B cell (primary cell): ENCODE measurements at regions not wholly inside any gene's neighbourhood (a gene's known extent, or its start where the extent isn't known, plus 50 kb on each side); places are given as distances from the start of the nearest gene placed in this dataset.

ENCODE experiments used
- ATAC-seq: fragments of 200-7000 bp; cut with Tn5 transposase; one replicate; pipeline ENCODE4 v1.10.0; 2021; ENCODE audit warnings: low read depth, mild to moderate bottlenecking, moderate number of reproducible peaks, moderate library complexity
- CTCF ChIA-PET: fragments of 350-600 bp; sonication (Branson Sonifier 250); formaldehyde crosslinking; loops from one replicate; lab custom pipeline; 2021; ENCODE audit warnings: antibody characterized with exemption, inconsistent platforms; lab: Charles Lee
- POLR2A ChIA-PET: fragments of 350-600 bp; sonication (Branson Sonifier 250); formaldehyde crosslinking; loops from one replicate; lab custom pipeline; 2021; ENCODE audit warnings: antibody characterized with exemption; lab: Charles Lee
- DNase-seq: peaks from one replicate; pipeline ENCODE4 v3.0.0; 2013
- H2AFZ ChIP-seq: 2 replicates; pipeline ENCODE4 v1.6.1; 2012; ENCODE audit warnings: mild to moderate bottlenecking, low read depth, low read length; ENCODE audit not compliant: insufficient read depth, poor library complexity, severe bottlenecking
- H3K27ac ChIP-seq, 2 donors: 1 replicate in 1 of 2; 2 replicates in 1 of 2; pipeline ENCODE4 v1.5.1; 2012 to 2013; ENCODE audit warnings: low read length in 2 of 2, mild to moderate bottlenecking in 2 of 2, moderate library complexity in 1 of 2
- H3K27me3 ChIP-seq, 4 experiments: fragments of 200-600 bp in 1 of 4; sonication (generic) in 1 of 4; replicated peaks in 1 of 4; 1 replicate in 2 of 4; 2 replicates in 2 of 4; pipeline versions ENCODE4 v1.6.1 to v1.7.0; 2013 to 2016; ENCODE audit warnings: low read length in 3 of 4, mild to moderate bottlenecking in 2 of 4, mixed read lengths in 1 of 4, moderate library complexity in 1 of 4; ENCODE audit not compliant: insufficient read depth in 4 of 4, control insufficient read depth in 3 of 4; ENCODE audit errors: control extremely low read depth in 1 of 4
- H3K36me3 ChIP-seq, 2 experiments: replicated peaks in 1 of 2; 1 replicate in 1 of 2; 2 replicates in 1 of 2; pipeline versions ENCODE4 v1.6.1 to v1.7.1; 2013; ENCODE audit warnings: low read length in 1 of 2; ENCODE audit not compliant: insufficient read depth in 2 of 2, control insufficient read depth in 1 of 2; ENCODE audit errors: control extremely low read depth in 1 of 2, extremely low read depth in 1 of 2
- H3K4me1 ChIP-seq, 2 donors: fragments of 200-600 bp in 1 of 2; sonication (generic) in 1 of 2; 1 replicate in 1 of 2; 2 replicates in 1 of 2; pipeline versions ENCODE4 v1.5.1 to v1.6.1; 2013 to 2017; ENCODE audit warnings: low read length in 2 of 2; ENCODE audit not compliant: control insufficient read depth in 2 of 2, insufficient read depth in 2 of 2
- H3K4me2 ChIP-seq: replicated peaks from 2 replicates; pipeline ENCODE3; 2012; ENCODE audit warnings: mild to moderate bottlenecking, low read depth, low read length; ENCODE audit not compliant: poor library complexity, severe bottlenecking
- H3K4me3 ChIP-seq, 5 experiments: fragments of 200-600 bp in 1 of 5; sonication (generic) in 1 of 5; 1 replicate in 3 of 5; 2 replicates in 2 of 5; pipeline versions ENCODE4 v1.5.1 to v1.7.0; 2011 to 2016; ENCODE audit warnings: low read length in 4 of 5, mild to moderate bottlenecking in 4 of 5, low read depth in 2 of 5, control low read depth in 1 of 5, moderate library complexity in 1 of 5; ENCODE audit not compliant: insufficient read depth in 1 of 5; ENCODE audit errors: control extremely low read depth in 1 of 5, extremely low read depth in 1 of 5
- H3K79me2 ChIP-seq: fragments of 200-600 bp; sonication (generic); one replicate; pipeline ENCODE4 v1.6.0; 2016; ENCODE audit warnings: low read length; ENCODE audit not compliant: control insufficient read depth, insufficient read depth
- H3K9ac ChIP-seq: fragments of 200-600 bp; sonication (generic); 2 replicates; pipeline ENCODE4 v1.6.1; 2017; ENCODE audit warnings: mild to moderate bottlenecking, low read length, moderate library complexity
- H3K9me3 ChIP-seq, 3 donors: one replicate each; pipeline versions ENCODE4 v1.6.1 to v1.7.1; 2013; ENCODE audit warnings: low read length in 2 of 3; ENCODE audit not compliant: control insufficient read depth in 2 of 3, insufficient read depth in 1 of 3; ENCODE audit errors: control extremely low read depth in 1 of 3
- H4K20me1 ChIP-seq: 2 replicates; pipeline ENCODE4 v1.6.0; 2012; ENCODE audit warnings: mild to moderate bottlenecking, low read length; ENCODE audit not compliant: insufficient read depth, control insufficient read depth, poor library complexity, severe bottlenecking
- H3K27ac Mint-ChIP-seq: one replicate; pipeline ENCODE4 v1.8.0; 2021; ENCODE audit warnings: mixed read lengths
- H3K27me3 Mint-ChIP-seq: one replicate; pipeline ENCODE4 v1.8.0; 2021; ENCODE audit warnings: mixed read lengths
- H3K4me1 Mint-ChIP-seq: one replicate; pipeline ENCODE4 v1.8.0; 2021; ENCODE audit warnings: mixed read lengths
- H3K4me3 Mint-ChIP-seq: one replicate; pipeline ENCODE4 v1.8.0; 2021; ENCODE audit warnings: mixed read lengths
- H3K9me3 Mint-ChIP-seq: one replicate; pipeline ENCODE4 v1.8.0; 2022; ENCODE audit warnings: mixed read lengths; ENCODE audit not compliant: insufficient read depth
- EZH2 ChIP-seq: IDR thresholded peaks from 2 replicates; pipeline ENCODE4 v1.6.1; 2012; ENCODE audit warnings: borderline replicate concordance, low read depth, mild to moderate bottlenecking, moderate library complexity, low read length; ENCODE audit not compliant: insufficient read depth, poor library complexity, severe bottlenecking
- WGBS: methylation state at CpG from one replicate; pipeline ENCODE4 v1.1.5; 2013; ENCODE audit warnings: missing lambda C conversion rate; ENCODE audit not compliant: insufficient coverage; 5-methylcytosine and 5-hydroxymethylcytosine counted together
- intact Hi-C: fragments of 100-400 bp; cut with micrococcal nuclease; formaldehyde crosslinking; loops from one replicate; pipeline ENCODE4 v1.10.0; 2022
- TF ChIP-seq, protein P1 (sequence below): fragments of 200-600 bp; IDR thresholded peaks from one replicate; pipeline ENCODE4 v1.8.0; 2022; ENCODE audit warnings: antibody characterized with exemption, mild to moderate bottlenecking

DNA sequence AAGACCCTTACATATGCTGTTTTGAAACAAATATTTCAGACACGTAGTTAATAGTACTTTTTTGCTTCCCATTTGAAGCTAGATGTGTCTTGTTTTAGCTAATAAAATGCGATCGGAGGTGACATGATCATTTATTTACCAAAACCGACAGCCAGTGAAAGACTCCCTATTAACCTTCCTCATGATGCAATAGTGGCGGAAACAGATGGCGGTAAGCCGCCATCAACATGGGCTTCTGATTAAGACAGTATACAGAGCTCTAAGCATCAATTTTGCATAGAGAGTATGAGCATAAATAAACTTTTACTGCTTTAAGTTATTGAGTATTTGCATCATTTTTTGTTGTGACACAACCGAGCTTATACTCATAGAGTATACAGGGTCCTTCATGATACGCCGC lies 1282.4 kb upstream of the ADGRB3 start:
- no peak for TF ChIP-seq EZH2
- TF ChIP-seq, protein P1, sequence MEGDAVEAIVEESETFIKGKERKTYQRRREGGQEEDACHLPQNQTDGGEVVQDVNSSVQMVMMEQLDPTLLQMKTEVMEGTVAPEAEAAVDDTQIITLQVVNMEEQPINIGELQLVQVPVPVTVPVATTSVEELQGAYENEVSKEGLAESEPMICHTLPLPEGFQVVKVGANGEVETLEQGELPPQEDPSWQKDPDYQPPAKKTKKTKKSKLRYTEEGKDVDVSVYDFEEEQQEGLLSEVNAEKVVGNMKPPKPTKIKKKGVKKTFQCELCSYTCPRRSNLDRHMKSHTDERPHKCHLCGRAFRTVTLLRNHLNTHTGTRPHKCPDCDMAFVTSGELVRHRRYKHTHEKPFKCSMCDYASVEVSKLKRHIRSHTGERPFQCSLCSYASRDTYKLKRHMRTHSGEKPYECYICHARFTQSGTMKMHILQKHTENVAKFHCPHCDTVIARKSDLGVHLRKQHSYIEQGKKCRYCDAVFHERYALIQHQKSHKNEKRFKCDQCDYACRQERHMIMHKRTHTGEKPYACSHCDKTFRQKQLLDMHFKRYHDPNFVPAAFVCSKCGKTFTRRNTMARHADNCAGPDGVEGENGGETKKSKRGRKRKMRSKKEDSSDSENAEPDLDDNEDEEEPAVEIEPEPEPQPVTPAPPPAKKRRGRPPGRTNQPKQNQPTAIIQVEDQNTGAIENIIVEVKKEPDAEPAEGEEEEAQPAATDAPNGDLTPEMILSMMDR: no peak
- Histone ChIP-seq H3K9ac (no peak overlapping the region), H3K4me3 (no peak overlapping the region), H4K20me1 (no peaks in the 10 kb centered on the region), H3K9me3 (no peaks in the 10 kb centered on the region), H3K27ac (no peak overlapping the region), H2AFZ (no peak overlapping the region), H3K27me3 (no peaks in the 10 kb centered on the region), H3K4me1 (no peaks in the 10 kb centered on the region), H3K36me3 (no peaks in the 10 kb centered on the region), H3K79me2 (no peaks in the 10 kb centered on the region), H3K4me2 (no peak overlapping the region)
- intact Hi-C loops: no loop called here
- Mint-ChIP-seq H3K4me1 (no peaks in the 10 kb centered on the region), H3K4me3 (no peak overlapping the region), H3K27ac (no peak overlapping the region), H3K9me3 (no peaks in the 10 kb centered on the region), H3K27me3 (no peaks in the 10 kb centered on the region)
- POLR2A ChIA-PET: no interaction called here
- ATAC-seq: no peak
- no peak for DNase-seq
- WGBS: no CpG with 5 or more reads among the region's 10 CpGs
- CTCF ChIA-PET: no interaction called here

DNA sequence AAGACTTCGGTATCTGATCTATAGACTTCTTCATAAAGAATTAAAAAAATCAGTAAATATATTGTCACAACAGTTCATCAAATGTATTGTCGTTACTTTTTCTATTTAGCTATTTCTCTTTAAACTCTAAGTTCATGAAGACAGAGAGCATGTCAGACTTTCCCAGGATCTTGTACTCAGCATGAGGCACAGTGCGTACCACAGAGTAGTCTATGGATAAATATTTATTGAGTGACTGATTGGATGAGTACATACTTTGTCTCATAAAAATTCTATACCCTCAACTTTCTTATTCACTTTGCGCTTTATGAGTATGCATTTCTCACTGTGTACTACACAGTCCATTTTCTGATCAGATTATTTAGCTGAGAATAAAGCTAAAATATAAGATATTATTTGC lies 1284.4 kb upstream of the ADGRB3 start:
- Histone ChIP-seq H3K27ac (no peak overlapping the region), H3K9me3 (peaks cover 0 to 11% (median 0%) of the 10 kb centered on the region in 3 donors), H3K79me2 (no peaks in the 10 kb centered on the region), H3K36me3 (no peaks in the 10 kb centered on the region), H2AFZ (no peak overlapping the region), H4K20me1 (no peaks in the 10 kb centered on the region), H3K4me2 (no peak overlapping the region), H3K4me1 (no peaks in the 10 kb centered on the region), H3K4me3 (no peak overlapping the region), H3K9ac (no peak overlapping the region), H3K27me3 (no peaks in the 10 kb centered on the region)
- no peak overlapping the region for H3K4me3 Mint-ChIP-seq
- ChIA-PET CTCF (no interaction called here), POLR2A (no interaction called here)
- no peaks in the 10 kb centered on the region for H3K27me3 Mint-ChIP-seq
- intact Hi-C loops: no loop called here
- peaks cover 5% of the 10 kb centered on the region for H3K9me3 Mint-ChIP-seq
- no peak overlapping the region for H3K27ac Mint-ChIP-seq
- TF ChIP-seq EZH2: no peak
- TF ChIP-seq, protein P1: no peak
- no CpG with 5 or more reads among the region's 4 CpGs for WGBS
- ATAC-seq (no peak), DNase-seq (no peak)
- no peaks in the 10 kb centered on the region for H3K4me1 Mint-ChIP-seq
